ENCODE measurements at regions not wholly inside any gene's neighbourhood (a gene's known extent, or its start where the extent isn't known, plus 50 kb on each side); places are given as distances from the start of the nearest gene placed in this dataset.
"Not testable (repeated sequence)": the region's sequence is repeated elsewhere in the genome, so short reads cannot be mapped to it uniquely, and the experiment has no call there.

- no peak for DNase-seq
These were observed 351.9 kb upstream of the FAT1 start for GRCh38 chr4:187075514-187075913.

GRCh38 chr4:187077744-187078401 is 354.2 kb upstream of the FAT1 start:
- no peak for DNase-seq

GRCh38 chr4:187084701-187085100 is 361.0 kb upstream of the FAT1 start:
- DNase-seq = no peak

- DNase-seq = no peak
These were observed 361.7 kb upstream of the FAT1 start for GRCh38 chr4:187085339-187085738.

GRCh38 chr4:187086151-187086550 is 362.5 kb upstream of the FAT1 start:
- DNase-seq = no peak

GRCh38 chr4:187088070-187088799 is 364.6 kb upstream of the FAT1 start:
- no peak for DNase-seq

GRCh38 chr4:187090401-187090800 is 366.7 kb upstream of the FAT1 start:
- no peak for DNase-seq

GRCh38 chr4:187090832-187091231 is 367.2 kb upstream of the FAT1 start:
- not testable (repeated sequence) for DNase-seq

- DNase-seq = no peak
These were observed 370.5 kb upstream of the FAT1 start for GRCh38 chr4:187094144-187094543.

GRCh38 chr4:187098429-187098828 is 374.8 kb upstream of the FAT1 start:
- DNase-seq = no peak

GRCh38 chr4:187103351-187103750 is 379.7 kb upstream of the FAT1 start:
- no peak for DNase-seq

GRCh38 chr4:187108845-187109244 is 385.2 kb upstream of the FAT1 start:
- no peak for DNase-seq

- no peak for DNase-seq
These were observed 386.0 kb upstream of the FAT1 start for GRCh38 chr4:187109636-187110035.

- no peak for DNase-seq
These were observed 394.5 kb upstream of the FAT1 start for GRCh38 chr4:187118166-187118565.

- DNase-seq = no peak
These were observed 395.0 kb upstream of the FAT1 start for GRCh38 chr4:187118602-187119120.

- DNase-seq = no peak
These were observed 400.7 kb upstream of the FAT1 start for GRCh38 chr4:187124331-187124730.

GRCh38 chr4:187125062-187125461 is 401.4 kb upstream of the FAT1 start:
- no peak for DNase-seq

GRCh38 chr4:187127456-187127855 is 403.8 kb upstream of the FAT1 start:
- DNase-seq = no peak

GRCh38 chr4:187128222-187128621 is 404.6 kb upstream of the FAT1 start:
- DNase-seq = no peak

- no peak for DNase-seq
These were observed 405.3 kb upstream of the FAT1 start for GRCh38 chr4:187128976-187129375.

- not testable (repeated sequence) for DNase-seq
These were observed 408.2 kb upstream of the FAT1 start for GRCh38 chr4:187131826-187132225.

- DNase-seq = no peak
These were observed 412.2 kb upstream of the FAT1 start for GRCh38 chr4:187135878-187136277.

GRCh38 chr4:187139141-187139540 is 415.5 kb upstream of the FAT1 start:
- DNase-seq = no peak

- DNase-seq = no peak
These were observed 417.4 kb upstream of the FAT1 start for GRCh38 chr4:187141101-187141500.
